EL (cell line): ENCODE measurements at regions not wholly inside any gene's neighbourhood (a gene's known extent, or its start where the extent isn't known, plus 50 kb on each side); places are given as distances from the start of the nearest gene placed in this dataset.
"Not testable (repeated sequence)": the region's sequence is repeated elsewhere in the genome, so short reads cannot be mapped to it uniquely, and the experiment has no call there.

Experiments
- DNase-seq: peaks from one replicate; pipeline ENCODE4 v3.0.0-alpha.2; 2016

- DNase-seq, result no peak
These were observed 176.4 kb upstream of the PROK2 start for GRCh38 chr3:71961378-71961777.

- no peak for DNase-seq
These were observed 173.6 kb upstream of the PROK2 start for GRCh38 chr3:71958533-71958932.

GRCh38 chr3:71956716-71957115 lies 171.8 kb upstream of the PROK2 start:
- DNase-seq, result no peak

GRCh38 chr3:71956069-71956340 lies 171.1 kb upstream of the PROK2 start:
- no peak for DNase-seq

- peak; percentile 78 for DNase-seq
These were observed 170.5 kb upstream of the PROK2 start for GRCh38 chr3:71955240-71956068.

GRCh38 chr3:71951842-71952241 lies 166.9 kb upstream of the PROK2 start:
- DNase-seq, result no peak

GRCh38 chr3:71951361-71951760 lies 166.4 kb upstream of the PROK2 start:
- no peak for DNase-seq

- no peak for DNase-seq
These were observed 164.5 kb upstream of the PROK2 start for GRCh38 chr3:71949442-71949841.

- no peak for DNase-seq
These were observed 159.6 kb upstream of the PROK2 start for GRCh38 chr3:71944482-71945065.

GRCh38 chr3:71942432-71943187 lies 157.7 kb upstream of the PROK2 start:
- no peak for DNase-seq

- no peak for DNase-seq
These were observed 155.5 kb upstream of the PROK2 start for GRCh38 chr3:71940486-71940885.

- not testable (repeated sequence) for DNase-seq
These were observed 153.1 kb upstream of the PROK2 start for GRCh38 chr3:71938081-71938480.

- DNase-seq, result no peak
These were observed 151.7 kb upstream of the PROK2 start for GRCh38 chr3:71936681-71937080.

GRCh38 chr3:71934520-71935270 lies 149.7 kb upstream of the PROK2 start:
- DNase-seq, result no peak

GRCh38 chr3:71931922-71932321 lies 147.0 kb upstream of the PROK2 start:
- no peak for DNase-seq

- peak; percentile 5 for DNase-seq
These were observed 145.4 kb upstream of the PROK2 start for GRCh38 chr3:71930056-71930991.

GRCh38 chr3:71928212-71928611 lies 143.3 kb upstream of the PROK2 start:
- no peak for DNase-seq

GRCh38 chr3:71927505-71928066 lies 142.6 kb upstream of the PROK2 start:
- no peak for DNase-seq

GRCh38 chr3:71926616-71927015 lies 141.7 kb upstream of the PROK2 start:
- no peak for DNase-seq

GRCh38 chr3:71926262-71926600 lies 141.3 kb upstream of the PROK2 start:
- peak; percentile 4 for DNase-seq

GRCh38 chr3:71925511-71926261 lies 140.7 kb upstream of the PROK2 start:
- not testable (repeated sequence) for DNase-seq
